ENCODE measurements at regions not wholly inside any gene's neighbourhood (a gene's known extent, or its start where the extent isn't known, plus 50 kb on each side); places are given as distances from the start of the nearest gene placed in this dataset.
"Not testable (repeated sequence)": the region's sequence is repeated elsewhere in the genome, so short reads cannot be mapped to it uniquely, and the experiment has no call there.

- DNase-seq; H3K4me3 ChIP-seq; H3K9me3 ChIP-seq; intact Hi-C loops (cut with DNase I); H3K27me3 ChIP-seq; H3K36me3 ChIP-seq; H3K27ac ChIP-seq; H3K4me1 ChIP-seq (ENCODE audit: insufficient read depth): not testable (repeated sequence)
- WGBS, 3 donors = 69 to 83% (median 76%) methylated on average over 11 of the region's 11 CpGs
Observed at GRCh38 chrX:31014474-31014873, 57.4 kb downstream of the FTHL17 start.

- H3K27me3 ChIP-seq = no peaks in the 10 kb centered on the region
- no peaks in the 10 kb centered on the region for H3K36me3 ChIP-seq
- no peaks in the 10 kb centered on the region for H3K4me1 ChIP-seq (ENCODE audit: insufficient read depth)
- no peak for DNase-seq
- no peak overlapping the region for H3K4me3 ChIP-seq
- no peaks in the 10 kb centered on the region for H3K9me3 ChIP-seq
- no peak for TF ChIP-seq EP300 (IDR thresholded peaks at IDR 0.05)
- TF ChIP-seq POLR2A (IDR thresholded peaks at IDR 0.05) = no peak
- TF ChIP-seq CTCF (IDR thresholded peaks at IDR 0.05) = no peak
- H3K27ac ChIP-seq = no peak overlapping the region
- WGBS, 3 donors = 76 to 84% (median 80%) methylated on average over 6 of the region's 6 CpGs
- intact Hi-C loops (cut with DNase I) = no loop called here
Observed at GRCh38 chrX:31012509-31013025, 59.3 kb downstream of the FTHL17 start.

- Histone ChIP-seq H3K36me3 (no peaks in the 10 kb centered on the region), H3K4me1 (ENCODE audit: insufficient read depth) (no peaks in the 10 kb centered on the region), H3K27me3 (no peaks in the 10 kb centered on the region), H3K27ac (no peak overlapping the region), H3K4me3 (no peak overlapping the region), H3K9me3 (no peaks in the 10 kb centered on the region)
- no peak for DNase-seq
- intact Hi-C loops (cut with DNase I) = no loop called here
- whole genome bisulfite sequencing, 3 donors = 31 to 46% (median 43%) methylated on average over 4 of the region's 4 CpGs
- TF ChIP-seq EP300 (IDR thresholded peaks at IDR 0.05) = no peak
- no peak for TF ChIP-seq CTCF (IDR thresholded peaks at IDR 0.05)
- TF ChIP-seq POLR2A (IDR thresholded peaks at IDR 0.05) = no peak
Observed at GRCh38 chrX:31007321-31007720, 64.5 kb downstream of the FTHL17 start.

GRCh38 chrX:31006027-31006426, 65.8 kb downstream of the FTHL17 start:
- DNase-seq = no peak
- H3K27ac ChIP-seq = no peak overlapping the region
- no peaks in the 10 kb centered on the region for H3K4me1 ChIP-seq (ENCODE audit: insufficient read depth)
- H3K36me3 ChIP-seq = no peaks in the 10 kb centered on the region
- no peaks in the 10 kb centered on the region for H3K9me3 ChIP-seq
- TF ChIP-seq POLR2A (IDR thresholded peaks at IDR 0.05) (no peak), EP300 (IDR thresholded peaks at IDR 0.05) (no peak), CTCF (IDR thresholded peaks at IDR 0.05) (no peak)
- no peaks in the 10 kb centered on the region for H3K27me3 ChIP-seq
- H3K4me3 ChIP-seq = no peak overlapping the region
- intact Hi-C loops (cut with DNase I) = no loop called here
- 65 to 76% (median 70%) methylated on average over 2 of the region's 2 CpGs for WGBS, 3 donors

- H3K27me3 ChIP-seq = no peaks in the 10 kb centered on the region
Observed at GRCh38 chrX:30997411-30997810, 74.4 kb downstream of the FTHL17 start.

More at GRCh38 chrX:30997411-30997810, 74.4 kb downstream of the FTHL17 start:
- no peak for TF ChIP-seq CTCF (IDR thresholded peaks at IDR 0.05)
- TF ChIP-seq EP300 (IDR thresholded peaks at IDR 0.05) = no peak
- no peak for TF ChIP-seq POLR2A (IDR thresholded peaks at IDR 0.05)
- Histone ChIP-seq H3K27ac (no peak overlapping the region), H3K4me3 (no peak overlapping the region), H3K36me3 (no peaks in the 10 kb centered on the region), H3K4me1 (ENCODE audit: insufficient read depth) (no peaks in the 10 kb centered on the region), H3K9me3 (no peaks in the 10 kb centered on the region)
- no peak for DNase-seq
- intact Hi-C loops (cut with DNase I) = no loop called here
- WGBS, 3 donors = 47 to 52% (median 49%) methylated on average over 6 of the region's 6 CpGs

Data from ovary (tissue), 7 donors.